OCI-LY7 (cell line): ENCODE measurements at regions not wholly inside any gene's neighbourhood (a gene's known extent, or its start where the extent isn't known, plus 50 kb on each side); places are given as distances from the start of the nearest gene placed in this dataset.

Source experiments
- BruUV-seq: library from RNA; stranded (reverse); fragments of 400-500 nt; replicated peaks from 2 replicates; lab custom pipeline; 2021; lab: Mats Ljungman, UMichigan
- CTCF ChIA-PET: fragments of 300-600 bp; sonication (Branson Sonifier 250); formaldehyde crosslinking; loops from one replicate; lab custom pipeline; 2022; ENCODE audit warnings: antibody characterized with exemption; ENCODE audit not compliant: unreplicated experiment; lab: Charles Lee
- POLR2A ChIA-PET: fragments of 300-600 bp; sonication (Branson Sonifier 250); formaldehyde crosslinking; loops from one replicate; lab custom pipeline; 2022; ENCODE audit warnings: antibody characterized with exemption; lab: Charles Lee
- DNase-seq: peaks from one replicate; pipeline ENCODE4 v3.0.0-alpha.2; 2015; ENCODE audit warnings: low spot score
- H2AFZ ChIP-seq: fragments of 200-600 bp; sonication (generic), shearing (Covaris generic); 2 replicates; pipeline ENCODE4 v1.6.1; 2014; ENCODE audit warnings: mild to moderate bottlenecking, antibody characterized with exemption, low read length, moderate library complexity
- H3K27ac ChIP-seq: fragments of 200-600 bp; sonication (generic); 2 replicates; pipeline ENCODE4 v1.5.1; 2014; ENCODE audit warnings: mixed run types, low read depth, mild to moderate bottlenecking, moderate library complexity, low read length, inconsistent platforms; ENCODE audit not compliant: poor library complexity, severe bottlenecking
- H3K36me3 ChIP-seq: fragments of 200-600 bp; sonication (generic); 2 replicates; pipeline ENCODE4 v1.6.1; 2014; ENCODE audit warnings: mild to moderate bottlenecking, antibody characterized with exemption, low read length, moderate library complexity, mixed read lengths; ENCODE audit not compliant: insufficient read depth
- H3K4me1 ChIP-seq: fragments of 200-600 bp; sonication (generic); 2 replicates; pipeline ENCODE4 v1.5.1; 2014; ENCODE audit warnings: mild to moderate bottlenecking, low read length; ENCODE audit not compliant: insufficient read depth, poor library complexity, severe bottlenecking
- H3K4me2 ChIP-seq: fragments of 200-600 bp; sonication (generic); 2 replicates; pipeline ENCODE4 v1.6.1; 2014; ENCODE audit warnings: mild to moderate bottlenecking, low read length
- H3K4me3 ChIP-seq: fragments of 200-600 bp; sonication (generic); 2 replicates; pipeline ENCODE4 v1.5.1; 2014; ENCODE audit warnings: mild to moderate bottlenecking, low read depth, low read length; ENCODE audit not compliant: poor library complexity, severe bottlenecking
- H3K79me2 ChIP-seq: fragments of 200-600 bp; sonication (generic); 2 replicates; pipeline ENCODE4 v1.6.1; 2016; ENCODE audit warnings: low read depth, mild to moderate bottlenecking, low read length, moderate library complexity, mixed read lengths; ENCODE audit not compliant: insufficient read depth
- H3K9me2 ChIP-seq: fragments of 200-600 bp; sonication (generic); 2 replicates; pipeline ENCODE4 v1.6.1; 2016; ENCODE audit warnings: mild to moderate bottlenecking, low read length, mixed read lengths; ENCODE audit not compliant: insufficient read depth
- H3K9me3 ChIP-seq: fragments of 200-600 bp; sonication (generic); 2 replicates; pipeline ENCODE4 v1.6.1; 2014; ENCODE audit warnings: mild to moderate bottlenecking, mixed run types, low read length, mixed read lengths
- H4K20me1 ChIP-seq: fragments of 200-600 bp; sonication (generic); 2 replicates; pipeline ENCODE4 v1.6.1; 2014; ENCODE audit warnings: mild to moderate bottlenecking, antibody characterized with exemption, low read length, moderate library complexity, mixed read lengths; ENCODE audit not compliant: insufficient read depth
- EZH2phosphoT487 ChIP-seq: fragments of 200-600 bp; sonication (generic); IDR thresholded peaks from 2 replicates; pipeline ENCODE4 v1.6.1; 2018; ENCODE audit warnings: low read depth, borderline replicate concordance, mild to moderate bottlenecking, mixed run types, antibody characterized with exemption, low read length, moderate library complexity, mixed read lengths
- intact Hi-C: fragments of 100-400 bp; cut with micrococcal nuclease; formaldehyde crosslinking; loops from one replicate; pipeline ENCODE4 v1.10.0; 2022; ENCODE audit not compliant: unreplicated experiment
- TF ChIP-seq, protein P1 (sequence below): fragments of 200-600 bp; sonication (generic); conservative IDR thresholded peaks from 2 replicates; pipeline ENCODE4 v1.5.1; 2014; ENCODE audit warnings: mild to moderate bottlenecking, antibody characterized with exemption, low read length, moderate library complexity, mixed read lengths

DNA sequence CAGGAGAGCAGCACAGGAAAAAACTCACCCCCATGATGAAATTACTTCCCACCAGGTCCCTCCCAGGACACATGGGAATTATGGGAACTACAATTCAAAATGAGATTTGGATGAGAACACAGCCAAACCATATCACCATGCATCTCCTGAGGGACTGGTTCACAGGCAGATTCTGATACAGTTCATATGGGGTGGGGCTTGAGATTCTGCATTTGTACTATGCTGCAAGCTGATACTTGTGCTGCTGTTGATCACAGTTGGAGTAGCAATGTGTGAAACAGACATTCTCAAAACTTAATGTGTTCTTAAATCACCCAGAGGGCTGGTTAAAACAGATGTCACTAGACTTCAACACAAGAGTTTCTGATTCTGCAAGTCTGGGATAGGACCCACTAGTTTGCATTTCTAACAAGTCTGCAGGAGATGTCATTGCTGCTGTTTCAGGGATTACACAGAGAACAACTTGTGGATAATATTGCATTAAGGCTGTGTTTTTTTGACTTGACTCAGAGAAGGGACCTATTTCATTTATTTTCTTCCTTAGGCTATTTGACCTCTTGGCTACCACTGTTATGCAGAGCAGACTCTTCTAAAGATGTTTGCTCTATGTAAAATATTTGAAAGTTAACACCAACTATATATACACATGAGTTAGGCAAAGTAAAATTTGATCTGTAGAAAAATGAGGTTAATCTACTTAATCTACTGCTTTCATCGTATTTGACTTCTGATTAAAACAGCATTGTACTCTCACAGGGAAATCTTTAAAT, 194.2 kb upstream of the CNTN3 start:
- POLR2A ChIA-PET: no interaction called here
- intact Hi-C loops: no loop called here
- BruUV-seq: no TSS peak

GRCh38 chr3:74801924-74802323, 187.5 kb upstream of the CNTN3 start:
- DNase-seq: no peak
- Histone ChIP-seq H3K9me3 (no peaks in the 10 kb centered on the region), H3K4me3 (no peak overlapping the region), H4K20me1 (no peaks in the 10 kb centered on the region), H2AFZ (no peak overlapping the region), H3K4me2 (no peak overlapping the region), H3K9me2 (no peaks in the 10 kb centered on the region), H3K27ac (no peak overlapping the region), H3K4me1 (no peaks in the 10 kb centered on the region), H3K36me3 (no peaks in the 10 kb centered on the region), H3K79me2 (no peaks in the 10 kb centered on the region)
- no TSS peak for BruUV-seq
- POLR2A ChIA-PET: no interaction called here
- intact Hi-C loops: no loop called here
- CTCF ChIA-PET: no interaction called here
- no peak for TF ChIP-seq EZH2phosphoT487
- TF ChIP-seq, protein P1, sequence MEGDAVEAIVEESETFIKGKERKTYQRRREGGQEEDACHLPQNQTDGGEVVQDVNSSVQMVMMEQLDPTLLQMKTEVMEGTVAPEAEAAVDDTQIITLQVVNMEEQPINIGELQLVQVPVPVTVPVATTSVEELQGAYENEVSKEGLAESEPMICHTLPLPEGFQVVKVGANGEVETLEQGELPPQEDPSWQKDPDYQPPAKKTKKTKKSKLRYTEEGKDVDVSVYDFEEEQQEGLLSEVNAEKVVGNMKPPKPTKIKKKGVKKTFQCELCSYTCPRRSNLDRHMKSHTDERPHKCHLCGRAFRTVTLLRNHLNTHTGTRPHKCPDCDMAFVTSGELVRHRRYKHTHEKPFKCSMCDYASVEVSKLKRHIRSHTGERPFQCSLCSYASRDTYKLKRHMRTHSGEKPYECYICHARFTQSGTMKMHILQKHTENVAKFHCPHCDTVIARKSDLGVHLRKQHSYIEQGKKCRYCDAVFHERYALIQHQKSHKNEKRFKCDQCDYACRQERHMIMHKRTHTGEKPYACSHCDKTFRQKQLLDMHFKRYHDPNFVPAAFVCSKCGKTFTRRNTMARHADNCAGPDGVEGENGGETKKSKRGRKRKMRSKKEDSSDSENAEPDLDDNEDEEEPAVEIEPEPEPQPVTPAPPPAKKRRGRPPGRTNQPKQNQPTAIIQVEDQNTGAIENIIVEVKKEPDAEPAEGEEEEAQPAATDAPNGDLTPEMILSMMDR: no peak

More for the DNA sequence above, 194.2 kb upstream of the CNTN3 start:
- H3K27ac ChIP-seq: no peak overlapping the region
- no peaks in the 10 kb centered on the region for H3K79me2 ChIP-seq
- no peaks in the 10 kb centered on the region for H3K36me3 ChIP-seq
- no peaks in the 10 kb centered on the region for H3K9me3 ChIP-seq
- no peaks in the 10 kb centered on the region for H4K20me1 ChIP-seq
- no peak overlapping the region for H3K4me3 ChIP-seq
- no peak overlapping the region for H3K4me2 ChIP-seq
- no peak for DNase-seq
- no peaks in the 10 kb centered on the region for H3K4me1 ChIP-seq
- TF ChIP-seq, protein P1: no peak
- no peak for TF ChIP-seq EZH2phosphoT487
- no peaks in the 10 kb centered on the region for H3K9me2 ChIP-seq
- no peak overlapping the region for H2AFZ ChIP-seq
- CTCF ChIA-PET: no interaction called here

DNA sequence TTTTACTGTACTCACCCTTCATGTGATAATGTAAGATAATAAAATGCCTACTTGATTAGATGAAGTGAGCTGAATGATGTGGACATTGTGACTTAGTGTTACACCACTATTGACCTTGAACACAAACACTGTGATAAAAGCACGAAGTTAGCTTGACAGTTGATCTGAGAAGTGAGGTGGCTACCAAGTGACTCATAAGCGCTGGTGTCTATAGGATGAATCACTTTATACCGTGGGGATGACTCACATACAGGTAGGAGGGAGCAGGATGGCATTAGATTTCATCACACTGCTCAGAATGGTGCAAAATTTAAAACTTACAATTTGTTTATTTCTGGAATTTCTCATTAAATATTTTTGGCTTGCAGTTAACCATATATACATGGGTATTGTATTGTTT, 174.7 kb upstream of the CNTN3 start:
- DNase-seq: no peak
- ChIA-PET CTCF (no interaction called here), POLR2A (no interaction called here)
- Histone ChIP-seq H4K20me1 (no peaks in the 10 kb centered on the region), H3K79me2 (no peaks in the 10 kb centered on the region), H3K4me2 (no peak overlapping the region), H3K9me3 (no peaks in the 10 kb centered on the region), H3K4me3 (no peak overlapping the region), H3K9me2 (no peaks in the 10 kb centered on the region), H3K4me1 (no peaks in the 10 kb centered on the region), H3K27ac (no peak overlapping the region), H2AFZ (no peak overlapping the region), H3K36me3 (no peaks in the 10 kb centered on the region)
- TF ChIP-seq, protein P1: no peak
- TF ChIP-seq EZH2phosphoT487: no peak
- BruUV-seq: no TSS peak
- intact Hi-C loops: no loop called here
